ENCODE measurements at regions not wholly inside any gene's neighbourhood (a gene's known extent, or its start where the extent isn't known, plus 50 kb on each side); places are given as distances from the start of the nearest gene placed in this dataset.

DNA sequence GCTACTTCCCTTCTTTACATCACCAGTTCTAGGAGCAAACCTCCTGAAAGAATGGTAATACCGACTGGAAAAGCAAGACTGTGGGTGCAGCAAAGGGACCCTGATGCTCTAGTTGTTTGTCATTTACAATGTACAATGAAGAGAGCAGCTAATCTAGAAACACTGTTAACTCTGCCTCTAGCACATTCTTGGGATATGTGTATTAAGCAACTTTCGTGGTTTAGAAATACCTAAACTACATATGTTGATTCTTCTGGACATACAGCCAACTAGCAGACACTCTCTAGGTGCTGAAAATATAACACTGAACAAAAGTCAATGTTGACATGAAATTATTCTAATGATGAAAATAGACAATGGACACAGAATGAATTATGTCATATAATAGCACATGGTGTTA lies 440.3 kb upstream of the MC4R start:
- Histone ChIP-seq H3K36me3 (no peaks in the 10 kb centered on the region), H3K4me3 (no peak overlapping the region), H3K4me2 (no peak overlapping the region), H3K27ac (no peak overlapping the region), H3K4me1 (no peaks in the 10 kb centered on the region), H4K20me1 (no peaks in the 10 kb centered on the region), H3K27me3 (no peaks in the 10 kb centered on the region), H3K9me3 (no peaks in the 10 kb centered on the region), H3K9ac (no peak overlapping the region)
- no peak for TF ChIP-seq Cebpa-rat (IDR thresholded peaks at IDR 0.05)

DNA sequence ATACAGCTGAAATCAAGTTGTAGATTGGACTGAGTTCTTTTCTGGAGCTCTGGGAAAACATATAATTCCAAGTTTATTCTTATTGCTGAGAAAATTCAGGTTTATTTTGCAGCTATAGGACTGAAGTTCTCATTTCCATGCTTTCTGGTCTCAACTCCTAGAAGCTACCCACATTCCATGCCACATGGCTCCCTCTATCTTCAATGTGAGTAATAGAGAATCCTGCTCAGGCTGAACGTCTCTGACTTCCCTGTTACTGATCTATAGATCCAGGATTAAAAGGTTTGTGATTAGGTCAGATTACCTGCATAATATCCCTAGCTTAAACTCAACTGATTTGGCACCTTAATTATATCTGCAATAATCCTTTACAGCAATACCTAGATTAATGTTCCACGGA lies 453.8 kb upstream of the MC4R start:
- Histone ChIP-seq H3K9me3 (no peaks in the 10 kb centered on the region), H3K27me3 (no peaks in the 10 kb centered on the region), H3K4me1 (no peaks in the 10 kb centered on the region), H3K4me3 (no peak overlapping the region), H3K9ac (no peak overlapping the region), H3K4me2 (no peak overlapping the region), H3K36me3 (no peaks in the 10 kb centered on the region), H4K20me1 (no peaks in the 10 kb centered on the region), H3K27ac (no peak overlapping the region)
- TF ChIP-seq Cebpa-rat (IDR thresholded peaks at IDR 0.05), result no peak

DNA sequence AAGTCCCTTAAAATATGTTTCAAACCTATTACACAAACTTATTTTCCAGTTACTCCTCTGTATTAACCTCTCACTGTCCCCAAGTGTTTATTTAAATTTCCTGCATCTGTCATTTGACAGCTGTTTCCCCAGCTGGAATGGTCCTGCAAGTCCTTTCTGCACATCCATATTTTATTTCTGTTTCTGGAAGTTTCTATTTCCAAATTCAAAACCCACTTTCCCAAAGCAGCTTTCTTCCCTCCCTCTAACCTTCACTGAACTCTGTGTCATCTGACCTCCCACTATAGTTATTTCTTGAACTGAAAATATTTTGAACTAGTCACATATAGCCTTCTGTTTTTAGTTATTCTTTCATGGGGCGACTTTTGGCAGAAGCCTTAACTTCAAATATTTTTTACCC lies 459.4 kb upstream of the MC4R start:
- Histone ChIP-seq H3K4me2 (no peak overlapping the region), H3K4me1 (no peaks in the 10 kb centered on the region), H3K9me3 (no peaks in the 10 kb centered on the region), H4K20me1 (no peaks in the 10 kb centered on the region), H3K9ac (no peak overlapping the region), H3K36me3 (no peaks in the 10 kb centered on the region), H3K27ac (no peak overlapping the region), H3K27me3 (no peaks in the 10 kb centered on the region), H3K4me3 (no peak overlapping the region)
- no peak for TF ChIP-seq Cebpa-rat (IDR thresholded peaks at IDR 0.05)

DNA sequence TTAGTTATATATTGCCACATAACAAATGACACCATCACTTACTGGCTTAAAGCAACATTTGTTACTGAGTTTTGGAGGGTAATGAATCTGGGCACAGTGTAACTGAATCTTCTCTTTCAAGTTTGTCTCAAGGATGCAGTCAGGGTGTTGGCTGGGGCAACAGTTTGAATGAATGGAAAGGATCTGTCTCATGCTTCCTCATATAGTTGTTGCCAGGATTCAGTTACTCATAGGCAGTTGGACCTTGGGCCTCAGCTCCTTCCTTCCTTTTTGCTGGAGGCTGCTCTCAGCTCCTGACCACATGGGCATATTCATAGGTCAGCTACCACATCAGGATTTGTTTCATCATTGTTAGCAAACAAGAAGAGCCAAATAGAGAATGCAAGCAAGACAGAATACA lies 466.1 kb upstream of the MC4R start:
- Histone ChIP-seq H3K9ac (no peak overlapping the region), H3K9me3 (no peaks in the 10 kb centered on the region), H4K20me1 (no peaks in the 10 kb centered on the region), H3K27ac (no peak overlapping the region), H3K4me1 (no peaks in the 10 kb centered on the region), H3K27me3 (no peaks in the 10 kb centered on the region), H3K4me3 (no peak overlapping the region), H3K36me3 (no peaks in the 10 kb centered on the region), H3K4me2 (no peak overlapping the region)
- TF ChIP-seq Cebpa-rat (IDR thresholded peaks at IDR 0.05), result no peak

- TF ChIP-seq Cebpa-rat (IDR thresholded peaks at IDR 0.05), result no peak
- Histone ChIP-seq H3K4me2 (no peak overlapping the region), H3K27ac (no peak overlapping the region), H4K20me1 (no peaks in the 10 kb centered on the region), H3K4me1 (no peaks in the 10 kb centered on the region), H3K9ac (no peak overlapping the region), H3K36me3 (no peaks in the 10 kb centered on the region), H3K4me3 (no peak overlapping the region), H3K27me3 (no peaks in the 10 kb centered on the region), H3K9me3 (no peaks in the 10 kb centered on the region)
Observed at GRCh38 chr18:60846396-60846795, 473.8 kb upstream of the MC4R start.

DNA sequence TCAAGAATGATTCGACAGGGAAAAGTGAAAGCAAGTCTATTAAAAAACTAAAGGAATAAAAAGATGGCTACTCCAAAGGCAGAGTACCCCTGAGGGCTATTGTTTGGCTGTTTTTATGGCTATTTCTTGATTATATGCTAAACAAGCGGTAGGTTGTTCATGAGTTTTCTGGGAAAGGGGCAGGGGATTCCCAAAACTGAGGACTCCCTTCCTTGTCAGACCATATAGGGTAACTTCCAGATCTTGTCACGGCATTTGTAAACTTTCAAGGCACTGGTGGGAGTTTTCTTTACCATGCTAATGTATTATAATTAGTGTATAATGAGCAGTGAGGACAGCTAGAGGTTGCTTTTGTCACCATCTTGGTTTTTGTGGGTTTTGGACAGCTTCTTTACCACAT lies 474.9 kb upstream of the MC4R start:
- no peak overlapping the region for H3K9ac ChIP-seq
- H4K20me1 ChIP-seq, result no peaks in the 10 kb centered on the region
- H3K4me3 ChIP-seq, result no peak overlapping the region
- H3K9me3 ChIP-seq, result no peaks in the 10 kb centered on the region
- no peaks in the 10 kb centered on the region for H3K36me3 ChIP-seq
- H3K27ac ChIP-seq, result no peak overlapping the region
- H3K27me3 ChIP-seq, result no peaks in the 10 kb centered on the region
- TF ChIP-seq Cebpa-rat (IDR thresholded peaks at IDR 0.05), result no peak
- no peak overlapping the region for H3K4me2 ChIP-seq
- H3K4me1 ChIP-seq, result no peaks in the 10 kb centered on the region

DNA sequence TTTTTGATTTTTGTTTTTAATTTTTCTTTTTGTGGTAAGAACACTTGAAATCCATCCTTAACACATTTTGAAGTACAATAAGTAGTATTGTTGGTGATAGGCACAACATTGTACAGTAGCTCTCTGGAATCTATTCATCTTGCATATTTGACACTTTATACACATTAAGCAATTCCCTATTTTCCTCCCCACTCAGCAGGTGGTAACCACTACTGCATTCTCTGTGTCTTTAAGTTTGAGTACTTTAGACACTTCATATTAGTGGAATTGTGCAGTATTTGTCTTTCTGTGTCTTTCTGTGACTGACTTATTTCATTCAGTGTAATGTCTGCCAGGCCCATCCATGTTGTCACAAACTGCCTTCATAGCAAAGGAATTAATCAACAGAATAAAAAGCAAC lies 471.7 kb upstream of the CDH20 start:
- Histone ChIP-seq H3K9me3 (no peaks in the 10 kb centered on the region), H3K9ac (no peak overlapping the region), H3K36me3 (no peaks in the 10 kb centered on the region), H3K4me1 (no peaks in the 10 kb centered on the region), H3K27me3 (no peaks in the 10 kb centered on the region), H3K4me3 (no peak overlapping the region), H4K20me1 (no peaks in the 10 kb centered on the region), H3K27ac (no peak overlapping the region), H3K4me2 (no peak overlapping the region)
- TF ChIP-seq Cebpa-rat (IDR thresholded peaks at IDR 0.05), result no peak

DNA sequence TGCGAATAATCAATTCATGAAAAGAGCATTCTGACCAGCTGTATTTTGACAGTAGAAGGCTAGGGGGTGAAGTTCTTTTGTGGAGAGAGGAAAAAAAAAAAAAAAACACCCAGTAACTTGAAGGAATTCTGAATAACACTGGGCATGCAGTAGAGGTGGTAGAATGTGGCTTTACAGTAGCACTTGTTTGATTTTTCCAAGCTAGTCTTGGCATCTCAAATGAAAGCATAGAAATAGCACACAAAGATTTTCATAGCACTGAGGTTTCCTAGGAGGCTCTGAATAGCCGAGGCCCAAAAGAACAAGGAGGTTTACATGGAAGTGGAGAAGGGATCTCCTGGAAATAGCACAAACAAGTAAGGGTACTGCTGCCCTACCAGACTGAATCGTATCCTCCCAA lies 470.2 kb upstream of the CDH20 start:
- no peak overlapping the region for H3K9ac ChIP-seq
- H3K9me3 ChIP-seq, result no peaks in the 10 kb centered on the region
- H3K27ac ChIP-seq, result no peak overlapping the region
- no peak overlapping the region for H3K4me2 ChIP-seq
- H3K4me1 ChIP-seq, result no peaks in the 10 kb centered on the region
- TF ChIP-seq Cebpa-rat (IDR thresholded peaks at IDR 0.05), result no peak
- H3K36me3 ChIP-seq, result no peaks in the 10 kb centered on the region
- H3K27me3 ChIP-seq, result no peaks in the 10 kb centered on the region
- H3K4me3 ChIP-seq, result no peak overlapping the region
- H4K20me1 ChIP-seq, result no peaks in the 10 kb centered on the region

- H3K4me1 ChIP-seq, result no peaks in the 10 kb centered on the region
Observed at GRCh38 chr18:60865801-60866200, 467.4 kb upstream of the CDH20 start.

DNA sequence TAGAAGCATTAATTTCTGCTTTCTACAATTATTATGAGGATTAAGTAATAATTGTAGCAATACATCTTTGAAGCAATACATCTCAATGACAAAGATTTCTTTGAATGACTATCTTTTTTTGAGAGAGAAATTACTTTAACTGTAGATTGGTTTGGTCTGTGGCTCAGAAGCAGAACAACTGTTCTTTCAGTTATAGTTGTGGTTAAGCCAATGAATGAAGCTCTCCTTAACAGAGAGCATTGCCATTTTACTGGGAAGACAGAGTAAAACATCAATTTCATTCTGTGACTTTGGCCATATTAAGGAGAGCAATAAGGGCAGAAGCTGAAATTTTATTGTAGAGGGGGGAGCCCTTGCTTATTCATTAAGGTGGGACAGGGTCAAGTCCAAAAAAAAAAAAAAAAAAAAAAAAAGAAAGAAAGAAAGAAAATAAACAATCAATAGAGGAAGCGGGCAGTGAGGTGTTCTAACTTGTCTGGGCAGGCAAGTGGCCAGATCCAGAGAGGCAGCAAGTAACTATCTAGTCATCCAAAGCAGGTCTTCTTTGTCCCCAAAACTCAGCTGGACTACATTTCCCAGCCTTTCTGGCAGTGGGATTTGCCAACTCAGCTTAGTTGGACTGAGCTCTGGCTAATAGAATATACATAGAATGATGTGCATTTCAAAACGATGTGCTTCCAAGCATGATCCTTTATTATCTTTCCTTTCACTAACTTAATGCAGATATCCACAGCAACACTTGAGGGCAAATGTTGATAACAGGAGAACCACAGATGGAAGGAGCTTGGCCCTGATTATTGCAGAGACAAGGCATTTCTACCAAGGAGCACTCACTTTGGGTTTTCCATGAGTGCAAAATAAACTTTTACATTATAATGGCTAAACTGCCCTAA lies 462.7 kb upstream of the CDH20 start:
- Histone ChIP-seq H3K4me3 (no peak overlapping the region), H4K20me1 (no peaks in the 10 kb centered on the region), H3K27me3 (no peaks in the 10 kb centered on the region), H3K27ac (no peak overlapping the region), H3K36me3 (no peaks in the 10 kb centered on the region), H3K4me2 (no peak overlapping the region), H3K9me3 (no peaks in the 10 kb centered on the region), H3K4me1 (no peaks in the 10 kb centered on the region), H3K9ac (no peak overlapping the region)
- no peak for TF ChIP-seq Cebpa-rat (IDR thresholded peaks at IDR 0.05)

More at GRCh38 chr18:60865801-60866200, 467.4 kb upstream of the CDH20 start:
- Histone ChIP-seq H3K27me3 (no peaks in the 10 kb centered on the region), H3K9me3 (no peaks in the 10 kb centered on the region), H3K27ac (no peak overlapping the region), H3K4me3 (no peak overlapping the region), H3K4me2 (no peak overlapping the region), H4K20me1 (no peaks in the 10 kb centered on the region), H3K36me3 (no peaks in the 10 kb centered on the region), H3K9ac (no peak overlapping the region)
- TF ChIP-seq Cebpa-rat (IDR thresholded peaks at IDR 0.05), result no peak
